H1 (cell line): ENCODE measurements at regions not wholly inside any gene's neighbourhood (a gene's known extent, or its start where the extent isn't known, plus 50 kb on each side); places are given as distances from the start of the nearest gene placed in this dataset.

Experiments used
- ASH2L ChIP-seq: fragments of 200-600, 300-600 bp; sonication (generic); IDR thresholded peaks from one replicate; pipeline ENCODE4 v1.7.1; 2017; ENCODE audit warnings: low read length
- ATF2 ChIP-seq: IDR thresholded peaks from 2 replicates; pipeline ENCODE4 v1.6.1; 2012; ENCODE audit warnings: low read length, inconsistent platforms
- CHD1 ChIP-seq: IDR thresholded peaks from 2 replicates; pipeline ENCODE4 v1.6.1; 2012; ENCODE audit warnings: low read depth, low read length, improper control_type of control experiment
- EZH2 ChIP-seq: fragments of 200-600 bp; sonication (generic); IDR thresholded peaks from 2 replicates; pipeline ENCODE4 v1.7.1; 2012; ENCODE audit warnings: low read depth, mild to moderate bottlenecking, moderate library complexity, low read length, inconsistent platforms; ENCODE audit not compliant: severe bottlenecking
- SIX5 ChIP-seq: IDR thresholded peaks from 2 replicates; pipeline ENCODE4 v1.6.1; 2011; ENCODE audit warnings: mild to moderate bottlenecking, low read depth, low read length
- SP4 ChIP-seq: IDR thresholded peaks from 2 replicates; pipeline ENCODE4 v1.6.1; 2012; ENCODE audit warnings: low read length, inconsistent platforms
- SRF ChIP-seq: IDR thresholded peaks from 2 replicates; pipeline ENCODE4 v1.6.1; 2011; ENCODE audit warnings: mild to moderate bottlenecking, low read depth, low read length, moderate library complexity

- TF ChIP-seq CHD1 (no peak), ASH2L (no peak), SIX5 (no peak), EZH2 (no peak), SP4 (no peak), ATF2 (no peak), SRF (no peak)
These were observed 124.3 kb upstream of the RAB4A start (continued) for GRCh38 chr1:229146647-229147046.
